Mesenchymal stem cell (in vitro differentiated cells and primary cell): ENCODE measurements at regions not wholly inside any gene's neighbourhood (a gene's known extent, or its start where the extent isn't known, plus 50 kb on each side); places are given as distances from the start of the nearest gene placed in this dataset.
A peak's percentile ranks its signal among the peaks of the same experiment; 100 is the strongest.
"Not testable (repeated sequence)": the region's sequence is repeated elsewhere in the genome, so short reads cannot be mapped to it uniquely, and the experiment has no call there.

ENCODE experiments used
- DNase-seq: peaks from one replicate; pipeline ENCODE4 v3.0.0-alpha.2; 2013
- H2AFZ ChIP-seq: one replicate; pipeline ENCODE4 v1.6.1; 2013; ENCODE audit warnings: low read depth, mild to moderate bottlenecking, control low read depth, inconsistent platforms, low read length, moderate library complexity
- H2AK5ac ChIP-seq: 2 replicates; pipeline ENCODE4 v1.6.1; 2013; ENCODE audit warnings: low read length, moderate library complexity, mild to moderate bottlenecking, inconsistent platforms; ENCODE audit not compliant: severe bottlenecking
- H2BK120ac ChIP-seq: one replicate; pipeline ENCODE4 v1.6.1; 2013; ENCODE audit warnings: low read depth, mild to moderate bottlenecking, inconsistent platforms, low read length, moderate library complexity
- H2BK12ac ChIP-seq, 2 experiments: one replicate each; pipeline ENCODE4 v1.6.1; 2013; ENCODE audit warnings: inconsistent platforms in 2 of 2, low read length in 2 of 2, mild to moderate bottlenecking in 2 of 2, moderate library complexity in 2 of 2, control low read depth in 1 of 2
- H2BK15ac ChIP-seq: one replicate; pipeline ENCODE4 v1.6.1; 2013; ENCODE audit warnings: mild to moderate bottlenecking, low read depth, inconsistent platforms; ENCODE audit not compliant: poor library complexity, severe bottlenecking
- H2BK5ac ChIP-seq: 2 replicates; pipeline ENCODE4 v1.6.1; 2013; ENCODE audit warnings: low read depth, mild to moderate bottlenecking, low read length, control low read depth, inconsistent platforms; ENCODE audit not compliant: poor library complexity, severe bottlenecking
- H3K14ac ChIP-seq, 2 experiments: one replicate each; pipeline ENCODE4 v1.6.1; 2013; ENCODE audit warnings: inconsistent platforms in 2 of 2, low read length in 2 of 2, control low read depth in 1 of 2, mild to moderate bottlenecking in 1 of 2, moderate library complexity in 1 of 2
- H3K18ac ChIP-seq, 2 experiments: one replicate each; pipeline ENCODE4 v1.6.1; 2013; ENCODE audit warnings: inconsistent platforms in 2 of 2, low read length in 2 of 2, control low read depth in 1 of 2, low read depth in 1 of 2, mild to moderate bottlenecking in 1 of 2
- H3K23ac ChIP-seq, 2 experiments: one replicate each; pipeline ENCODE4 v1.6.1; 2013; ENCODE audit warnings: inconsistent platforms in 2 of 2, low read length in 2 of 2, mild to moderate bottlenecking in 2 of 2, moderate library complexity in 2 of 2, control low read depth in 1 of 2
- H3K27ac ChIP-seq: 2 replicates; pipeline ENCODE4 v1.5.1; 2013; ENCODE audit warnings: mild to moderate bottlenecking, moderate library complexity, low read length, control low read depth, inconsistent platforms; ENCODE audit not compliant: poor library complexity, severe bottlenecking
- H3K27me3 ChIP-seq, 2 experiments: 2 replicates each; pipeline versions ENCODE4 v1.6.1 to v1.7.0; 2013; ENCODE audit warnings: low read length in 2 of 2, mild to moderate bottlenecking in 2 of 2, moderate library complexity in 2 of 2, control low read depth in 1 of 2, inconsistent platforms in 1 of 2; ENCODE audit not compliant: control insufficient read depth in 1 of 2, insufficient read depth in 1 of 2
- H3K36me3 ChIP-seq, 2 experiments: 2 replicates each; pipeline versions ENCODE4 v1.6.1 to v1.7.0; 2013; ENCODE audit warnings: low read length in 2 of 2, control low read depth in 1 of 2, inconsistent platforms in 1 of 2, low read depth in 1 of 2, mild to moderate bottlenecking in 1 of 2; ENCODE audit not compliant: insufficient read depth in 2 of 2, control insufficient read depth in 1 of 2
- H3K4ac ChIP-seq, 2 experiments: one replicate each; pipeline ENCODE4 v1.6.1; 2013; ENCODE audit warnings: inconsistent platforms in 2 of 2, low read length in 2 of 2, mild to moderate bottlenecking in 2 of 2, moderate library complexity in 2 of 2, control low read depth in 1 of 2, low read depth in 1 of 2
- H3K4me1 ChIP-seq: 2 replicates; pipeline ENCODE4 v1.6.1; 2013; ENCODE audit warnings: low read depth, low read length, control low read depth; ENCODE audit not compliant: control insufficient read depth, insufficient read depth
- H3K4me2 ChIP-seq: 2 replicates; pipeline ENCODE4 v1.6.1; 2013; ENCODE audit warnings: low read length, mild to moderate bottlenecking, inconsistent platforms; ENCODE audit not compliant: poor library complexity, severe bottlenecking
- H3K4me3 ChIP-seq, 2 experiments: 2 replicates each; pipeline versions ENCODE4 v1.5.1 to v1.7.0; 2013; ENCODE audit warnings: low read length in 2 of 2, mild to moderate bottlenecking in 2 of 2, control low read depth in 1 of 2, low read depth in 1 of 2; ENCODE audit not compliant: insufficient read depth in 1 of 2
- H3K79me1 ChIP-seq: replicated peaks from 2 replicates; pipeline ENCODE4 v1.6.1; 2013; ENCODE audit warnings: mild to moderate bottlenecking, control low read depth, low read length, inconsistent platforms; ENCODE audit not compliant: poor library complexity, severe bottlenecking
- H3K9ac ChIP-seq: 2 replicates; pipeline ENCODE4 v1.7.0; 2013; ENCODE audit warnings: mild to moderate bottlenecking, low read length, moderate library complexity
- H3K9me3 ChIP-seq: 2 replicates; pipeline ENCODE4 v1.7.0; 2013; ENCODE audit warnings: mild to moderate bottlenecking, low read length; ENCODE audit not compliant: control insufficient read depth
- H4K8ac ChIP-seq: one replicate; pipeline ENCODE4 v1.6.1; 2013; ENCODE audit warnings: inconsistent platforms, mild to moderate bottlenecking, low read length, moderate library complexity
- H4K91ac ChIP-seq: one replicate; pipeline ENCODE4 v1.6.1; 2013; ENCODE audit warnings: mild to moderate bottlenecking, low read length, inconsistent platforms
- WGBS: methylation state at CpG from one replicate; pipeline ENCODE4 v1.1.7; 2013; ENCODE audit warnings: mixed read lengths; 5-methylcytosine and 5-hydroxymethylcytosine counted together

- 100% methylated on average over 19 of the region's 35 CpGs for WGBS
- H3K4ac ChIP-seq: not testable (repeated sequence)
Measured at GRCh38 chr13:44682416-44682815, 106.3 kb upstream of the TSC22D1 start.

GRCh38 chr13:44680746-44681355, 104.7 kb upstream of the TSC22D1 start:
- no peaks in the 10 kb centered on the region for H3K27me3 ChIP-seq
- H2BK15ac ChIP-seq: no peak overlapping the region

More at GRCh38 chr13:44682416-44682815, 106.3 kb upstream of the TSC22D1 start:
- H3K18ac ChIP-seq, H2AFZ ChIP-seq, H3K23ac ChIP-seq, H4K8ac ChIP-seq, H3K9me3 ChIP-seq, H3K4me3 ChIP-seq, H3K4me1 ChIP-seq, H2AK5ac ChIP-seq, H3K27ac ChIP-seq, H3K79me1 ChIP-seq, H3K9ac ChIP-seq, H3K4me2 ChIP-seq, H2BK15ac ChIP-seq, H3K14ac ChIP-seq, H2BK12ac ChIP-seq, DNase-seq, H3K27me3 ChIP-seq, H2BK5ac ChIP-seq, H4K91ac ChIP-seq, H2BK120ac ChIP-seq, H3K36me3 ChIP-seq: not testable (repeated sequence)

GRCh38 chr13:44679597-44679996, 103.5 kb upstream of the TSC22D1 start:
- Histone ChIP-seq H2AFZ (no peak overlapping the region), H2BK15ac (no peak overlapping the region), H3K18ac (no peak overlapping the region), H2BK5ac (no peak overlapping the region), H3K27ac (no peak overlapping the region), H2BK12ac (no peak overlapping the region), H3K4me3 (no peak overlapping the region), H3K9me3 (no peaks in the 10 kb centered on the region), H3K27me3 (no peaks in the 10 kb centered on the region), H3K36me3 (no peaks in the 10 kb centered on the region), H4K91ac (no peak overlapping the region), H2AK5ac (no peak overlapping the region), H3K4me1 (no peaks in the 10 kb centered on the region), H3K23ac (no peak overlapping the region), H3K9ac (no peak overlapping the region), H3K14ac (no peak overlapping the region), H3K79me1 (no peaks in the 10 kb centered on the region), H3K4ac (no peak overlapping the region), H4K8ac (no peak overlapping the region), H2BK120ac (no peak overlapping the region), H3K4me2 (no peak overlapping the region)
- peak; percentile 14 for DNase-seq
- WGBS: 100% methylated on average over 1 of the region's 4 CpGs

More at GRCh38 chr13:44680746-44681355, 104.7 kb upstream of the TSC22D1 start:
- no peak overlapping the region for H3K4ac ChIP-seq
- H3K4me3 ChIP-seq: no peak overlapping the region
- peak overlapping the region; percentile 63 for H2AK5ac ChIP-seq
- no peaks in the 10 kb centered on the region for H3K36me3 ChIP-seq
- no peaks in the 10 kb centered on the region for H3K4me1 ChIP-seq
- H4K91ac ChIP-seq: no peak overlapping the region
- H3K14ac ChIP-seq: no peak overlapping the region
- H3K4me2 ChIP-seq: no peak overlapping the region
- no peak overlapping the region for H2BK5ac ChIP-seq
- no peak overlapping the region for H4K8ac ChIP-seq
- H3K9ac ChIP-seq: no peak overlapping the region
- H3K27ac ChIP-seq: no peak overlapping the region
- H2BK120ac ChIP-seq: no peak overlapping the region
- H3K9me3 ChIP-seq: no peaks in the 10 kb centered on the region
- H3K18ac ChIP-seq: no peak overlapping the region
- no peak overlapping the region for H2BK12ac ChIP-seq
- H3K79me1 ChIP-seq: no peaks in the 10 kb centered on the region
- no peak overlapping the region for H3K23ac ChIP-seq
- no peak overlapping the region for H2AFZ ChIP-seq
- no peak for DNase-seq

- H4K8ac ChIP-seq: no peak overlapping the region
- no peak overlapping the region for H3K23ac ChIP-seq
- no peaks in the 10 kb centered on the region for H3K9me3 ChIP-seq
- H2AK5ac ChIP-seq: no peak overlapping the region
- no peaks in the 10 kb centered on the region for H3K27me3 ChIP-seq
- no peak for DNase-seq
- no peak overlapping the region for H2BK5ac ChIP-seq
- no peak overlapping the region for H3K4ac ChIP-seq
- H3K27ac ChIP-seq: no peak overlapping the region
- H2BK15ac ChIP-seq: no peak overlapping the region
- H4K91ac ChIP-seq: no peak overlapping the region
- no peak overlapping the region for H3K18ac ChIP-seq
- no peaks in the 10 kb centered on the region for H3K4me1 ChIP-seq
- no peak overlapping the region for H2BK12ac ChIP-seq
- no peaks in the 10 kb centered on the region for H3K79me1 ChIP-seq
- no peak overlapping the region for H2BK120ac ChIP-seq
- 94% methylated on average over 6 of the region's 6 CpGs for WGBS
- H3K9ac ChIP-seq: no peak overlapping the region
- no peak overlapping the region for H2AFZ ChIP-seq
- no peak overlapping the region for H3K4me2 ChIP-seq
- no peaks in the 10 kb centered on the region for H3K36me3 ChIP-seq
- H3K4me3 ChIP-seq: no peak overlapping the region
- no peak overlapping the region for H3K14ac ChIP-seq
Measured at GRCh38 chr13:44678197-44678596, 102.1 kb upstream of the TSC22D1 start.
